GM18505 (cell line): ENCODE measurements at regions not wholly inside any gene's neighbourhood (a gene's known extent, or its start where the extent isn't known, plus 50 kb on each side); places are given as distances from the start of the nearest gene placed in this dataset.

Experiments used
- ATAC-seq: cut with Tn5 transposase; IDR thresholded peaks from one replicate; pipeline ENCODE4 v1.9.1; 2021; ENCODE audit not compliant: unreplicated experiment
- POLR2A ChIP-seq: IDR thresholded peaks from 4 replicates; pipeline ENCODE4 v1.6.1; 2011; ENCODE audit warnings: borderline replicate concordance; ENCODE audit not compliant: insufficient read depth, insufficient read length; ENCODE audit errors: extremely low read depth

DNA sequence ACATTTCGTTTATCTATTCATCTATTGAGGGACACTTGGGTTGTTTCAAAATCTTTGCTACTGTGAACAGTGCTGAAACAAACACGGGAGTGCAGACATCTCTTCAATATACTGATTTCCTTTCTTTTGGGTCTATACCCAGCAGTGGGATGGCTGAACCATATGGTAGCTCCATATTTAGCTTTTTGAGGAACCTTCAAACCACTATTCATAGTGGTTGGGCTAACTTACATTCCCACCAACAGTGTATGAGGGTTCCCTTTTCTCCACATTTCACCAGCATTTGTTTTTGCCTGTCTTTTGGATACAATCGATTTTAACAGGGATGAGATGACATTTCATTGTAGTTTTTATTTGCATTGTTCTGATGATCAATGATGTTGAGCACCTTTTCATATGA, 798.2 kb downstream of the UQCRFS1 start:
- ATAC-seq, result no peak
- TF ChIP-seq POLR2A, result no peak

DNA sequence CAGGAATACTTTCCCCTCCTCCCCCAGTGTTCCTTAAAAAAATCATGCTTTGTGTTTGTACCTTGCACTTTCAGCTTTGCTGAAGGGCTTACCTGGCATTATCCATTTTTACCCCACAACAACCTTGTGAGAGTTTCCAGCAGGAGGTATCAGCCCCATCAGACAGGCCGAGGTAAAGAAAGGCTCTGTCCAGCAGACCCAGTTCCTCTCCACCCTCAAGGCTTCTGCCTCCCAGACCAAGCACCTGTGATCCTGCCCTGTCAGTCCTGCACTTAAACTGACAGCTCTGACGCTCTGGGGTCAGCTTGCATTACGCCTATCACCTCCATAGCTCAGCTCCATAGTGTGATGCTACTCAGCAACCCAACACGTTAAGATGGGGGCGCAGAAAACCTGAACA, 803.1 kb downstream of the UQCRFS1 start:
- no peak for ATAC-seq
- TF ChIP-seq POLR2A, result no peak

DNA sequence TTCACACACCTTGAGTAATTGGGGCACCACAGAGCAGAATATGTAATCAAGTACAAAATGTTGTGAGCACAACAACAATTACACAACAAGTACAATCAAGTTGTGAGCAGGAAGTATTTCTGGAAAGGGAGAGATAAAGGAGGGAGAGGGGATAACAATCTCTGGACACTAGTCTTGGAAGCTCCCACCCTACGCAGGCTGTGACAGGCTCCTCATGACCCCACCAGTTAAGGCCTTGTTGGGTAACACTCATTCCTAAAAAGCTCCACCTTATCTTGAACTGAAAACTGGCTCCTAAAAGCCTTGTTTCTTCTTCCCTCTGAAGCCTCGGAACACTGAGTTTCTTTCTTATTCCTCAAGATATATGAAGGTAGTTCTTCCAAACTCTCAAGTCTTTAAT, 806.0 kb downstream of the UQCRFS1 start:
- no peak for TF ChIP-seq POLR2A
- no peak for ATAC-seq

DNA sequence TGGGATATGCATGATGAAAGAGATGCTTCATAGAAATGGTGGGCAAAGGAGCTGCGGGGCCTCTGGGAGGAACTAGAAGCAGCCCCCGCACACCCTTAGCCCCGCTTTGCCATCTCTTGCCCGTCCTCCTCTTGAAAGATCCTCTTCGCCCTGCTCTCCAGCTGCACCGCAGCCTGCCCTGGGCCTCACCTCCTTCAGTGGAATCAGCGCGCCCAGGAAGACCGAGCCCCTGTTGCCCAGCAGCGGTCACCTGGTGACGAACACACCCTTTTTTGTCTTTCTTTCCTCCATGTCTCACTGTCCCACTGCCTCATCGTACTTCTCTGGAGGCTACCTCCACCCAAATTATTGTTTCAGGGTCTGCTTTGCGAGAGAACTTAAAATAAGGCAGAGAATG, 807.6 kb downstream of the UQCRFS1 start:
- no peak for ATAC-seq
- TF ChIP-seq POLR2A, result no peak

DNA sequence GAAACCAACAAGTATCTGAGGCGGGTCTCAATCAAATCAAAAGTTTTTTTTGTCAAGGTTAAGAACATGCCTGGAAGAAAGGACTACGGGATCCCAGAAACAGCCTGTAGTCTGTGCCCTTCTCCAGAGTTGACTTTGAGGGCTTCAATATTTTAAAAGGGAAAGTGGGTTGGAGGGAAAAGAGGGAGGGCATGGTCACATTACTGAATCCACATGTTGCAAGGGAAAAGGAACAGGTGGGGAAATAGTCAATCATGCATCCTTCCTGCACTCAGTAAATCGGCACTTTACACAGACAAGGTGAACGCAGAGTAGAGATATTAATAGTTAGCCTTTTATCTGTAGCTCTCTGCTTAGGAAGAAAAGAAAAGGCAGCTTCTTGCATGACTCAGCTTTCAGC, 808.5 kb downstream of the UQCRFS1 start:
- TF ChIP-seq POLR2A, result no peak
- no peak for ATAC-seq

DNA sequence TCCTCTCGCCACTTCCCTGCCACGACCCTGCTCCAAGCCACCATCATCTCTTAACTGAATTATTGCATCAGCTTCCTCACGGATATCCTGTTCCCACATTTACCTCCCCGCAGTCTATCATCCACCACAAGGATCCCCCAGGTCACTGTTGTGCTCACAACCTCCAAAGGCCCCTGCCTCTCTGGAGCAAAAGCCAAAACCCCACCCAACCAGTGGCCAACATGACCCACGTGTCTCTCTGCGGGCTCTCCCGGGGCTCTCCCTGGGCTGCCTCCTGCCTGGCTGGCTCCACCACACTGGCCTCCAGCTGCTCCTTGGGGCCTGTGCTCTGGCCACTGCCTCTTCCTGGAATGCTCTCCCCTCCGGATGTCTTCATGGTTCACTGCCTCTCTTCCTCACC, 809.3 kb downstream of the UQCRFS1 start:
- TF ChIP-seq POLR2A, result no peak
- no peak for ATAC-seq

DNA sequence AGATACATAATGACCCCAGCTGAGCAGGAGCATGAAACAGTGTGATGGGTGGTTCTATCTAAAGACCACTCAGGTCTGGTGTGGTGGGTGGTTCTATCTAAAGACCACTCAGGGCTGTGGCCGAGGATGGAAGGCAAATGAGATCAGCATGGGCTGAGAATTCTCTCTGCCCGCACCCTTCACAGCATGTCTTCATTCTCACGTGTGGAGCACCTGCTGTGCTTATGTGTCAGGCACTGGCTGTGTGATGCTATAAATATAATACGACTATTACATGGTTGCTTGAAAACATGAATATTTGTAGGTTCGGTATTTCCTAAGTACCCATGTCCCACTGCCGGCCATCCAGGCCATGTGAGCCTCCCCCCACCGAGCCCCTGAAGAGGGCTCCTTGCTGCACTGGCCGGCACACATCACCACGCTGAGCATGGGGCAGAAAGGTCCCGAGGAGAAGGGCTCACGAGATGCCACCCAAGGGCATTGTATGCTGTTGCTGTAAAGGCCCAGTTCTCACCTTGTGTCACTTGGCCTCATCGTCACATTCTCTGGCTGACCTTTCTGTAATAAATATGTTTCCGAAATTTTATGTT, 810.2 kb downstream of the UQCRFS1 start:
- TF ChIP-seq POLR2A, result no peak
- ATAC-seq, result no peak

DNA sequence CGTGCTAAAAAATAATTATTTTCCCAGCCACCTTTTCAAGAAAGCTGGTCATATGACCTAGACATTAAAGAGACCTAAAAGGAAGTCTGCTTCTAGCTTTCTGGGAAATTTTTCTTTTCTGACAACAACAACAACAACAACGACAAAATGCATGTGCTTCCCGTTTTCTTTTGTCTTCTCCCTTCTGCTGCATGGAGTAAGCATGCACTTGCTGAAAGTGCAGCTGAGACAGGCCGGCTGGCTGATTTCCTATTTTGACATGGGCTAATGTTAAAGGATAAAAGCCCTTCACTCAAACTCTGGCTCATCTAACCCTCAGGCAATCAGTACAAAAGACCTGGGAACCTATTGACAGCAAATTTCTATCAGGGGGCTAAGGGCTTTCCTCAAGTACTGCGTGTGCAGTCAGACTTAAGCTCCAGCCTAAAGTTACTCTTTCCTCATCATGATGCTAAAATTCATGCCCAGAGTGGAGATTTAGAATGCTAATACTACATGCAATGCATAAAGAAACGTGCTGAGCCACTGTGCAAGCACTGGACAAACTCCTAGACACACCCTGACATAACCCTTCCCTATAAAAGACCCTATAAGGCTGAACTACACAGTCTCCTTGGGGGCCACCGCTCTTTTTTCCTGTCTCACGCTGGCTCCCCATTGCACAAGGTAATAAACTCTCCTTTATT, 811.1 kb downstream of the UQCRFS1 start:
- no peak for ATAC-seq
- TF ChIP-seq POLR2A, result no peak

DNA sequence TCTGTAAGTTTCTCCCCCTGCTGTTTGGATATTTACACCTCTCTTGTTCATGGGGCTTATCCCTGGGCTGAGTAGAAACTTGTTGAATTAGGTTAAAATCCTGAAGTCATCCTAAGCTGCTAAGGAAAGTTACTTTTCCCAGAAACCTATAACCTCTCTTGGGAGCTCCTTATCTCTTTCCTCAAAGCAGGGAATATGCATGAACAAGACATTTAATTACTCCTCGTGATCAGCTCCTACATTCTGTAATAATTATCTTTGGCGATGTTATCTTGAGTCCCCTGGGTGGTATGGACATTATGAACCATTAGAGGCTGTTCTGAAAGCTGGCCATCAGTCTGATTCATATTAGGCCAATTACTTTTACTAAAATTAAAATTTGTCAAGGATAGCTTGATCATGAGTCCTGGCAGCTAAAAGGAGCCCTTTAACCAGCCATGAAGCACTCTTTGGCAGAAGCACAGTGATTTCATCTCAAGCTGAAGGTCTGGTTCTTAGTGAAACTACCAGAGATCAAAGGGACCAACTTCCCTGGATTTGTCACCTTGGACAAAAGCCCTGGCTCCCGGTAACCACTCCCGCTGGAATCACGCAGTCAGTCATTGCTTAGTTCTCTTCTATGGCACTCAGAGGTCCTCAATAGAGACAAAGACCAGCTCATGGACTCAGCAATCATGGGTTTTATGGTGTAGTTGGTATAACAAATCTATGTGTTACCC, 811.8 kb downstream of the UQCRFS1 start:
- no peak for TF ChIP-seq POLR2A
- no peak for ATAC-seq

DNA sequence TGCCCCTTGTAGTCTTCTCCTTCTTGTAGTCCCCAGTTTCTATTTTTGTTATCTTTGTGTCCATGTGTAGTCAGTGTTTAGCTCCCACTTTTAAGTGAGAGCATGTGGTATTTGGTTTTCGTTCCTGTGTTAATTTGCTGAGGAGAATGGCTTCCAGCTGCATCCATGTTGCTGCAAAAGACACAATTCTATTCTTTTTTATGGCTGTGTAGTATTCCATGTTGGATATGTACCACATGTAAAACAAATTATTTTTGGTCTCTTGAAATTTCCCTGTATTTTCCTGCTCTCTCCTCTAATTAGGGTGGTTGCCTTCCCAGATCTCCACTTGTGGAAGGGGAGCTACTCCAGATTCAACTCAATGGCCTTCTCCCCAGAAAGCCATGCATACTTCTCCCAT, 813.8 kb downstream of the UQCRFS1 start:
- no peak for TF ChIP-seq POLR2A
- ATAC-seq, result no peak

DNA sequence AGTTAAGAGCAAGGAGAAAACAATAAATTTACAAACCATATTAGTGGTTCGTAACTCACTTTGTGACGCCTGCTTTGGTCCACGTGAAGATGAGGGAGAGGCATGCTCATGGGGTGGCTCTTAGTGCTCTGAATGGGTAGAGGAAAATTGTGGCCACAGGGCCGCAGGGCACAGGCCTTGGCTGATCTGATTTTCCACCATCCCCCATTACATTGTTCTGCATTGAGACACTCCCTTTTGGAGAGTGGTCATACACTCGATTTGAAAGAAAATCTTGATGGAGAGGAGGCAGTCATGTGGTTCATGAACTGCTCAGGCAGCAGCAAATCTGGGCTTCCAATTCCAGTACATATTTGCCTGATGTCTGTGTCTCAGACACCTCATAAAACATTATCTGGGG, 815.2 kb downstream of the UQCRFS1 start:
- no peak for ATAC-seq
- no peak for TF ChIP-seq POLR2A

DNA sequence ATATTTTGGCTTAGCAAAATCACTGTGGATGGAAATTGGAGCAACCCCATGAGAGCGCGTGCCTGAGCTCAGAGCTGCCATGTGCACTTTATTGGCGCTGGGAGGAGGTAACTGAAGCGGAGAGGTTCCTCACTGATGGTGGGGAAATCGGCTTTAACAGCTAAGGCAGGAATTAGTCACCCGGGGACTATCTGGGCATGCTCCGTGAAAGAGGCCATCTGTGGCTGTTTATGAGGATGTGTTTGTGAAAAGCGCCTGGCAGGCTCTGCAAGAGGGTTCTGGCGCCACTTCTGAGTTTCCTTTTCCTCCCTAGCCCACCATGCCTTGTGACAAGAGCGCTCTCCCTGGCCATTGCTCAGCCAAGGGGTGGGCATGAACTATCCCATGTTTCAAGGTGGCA, 815.6 kb downstream of the UQCRFS1 start:
- no peak for ATAC-seq

DNA sequence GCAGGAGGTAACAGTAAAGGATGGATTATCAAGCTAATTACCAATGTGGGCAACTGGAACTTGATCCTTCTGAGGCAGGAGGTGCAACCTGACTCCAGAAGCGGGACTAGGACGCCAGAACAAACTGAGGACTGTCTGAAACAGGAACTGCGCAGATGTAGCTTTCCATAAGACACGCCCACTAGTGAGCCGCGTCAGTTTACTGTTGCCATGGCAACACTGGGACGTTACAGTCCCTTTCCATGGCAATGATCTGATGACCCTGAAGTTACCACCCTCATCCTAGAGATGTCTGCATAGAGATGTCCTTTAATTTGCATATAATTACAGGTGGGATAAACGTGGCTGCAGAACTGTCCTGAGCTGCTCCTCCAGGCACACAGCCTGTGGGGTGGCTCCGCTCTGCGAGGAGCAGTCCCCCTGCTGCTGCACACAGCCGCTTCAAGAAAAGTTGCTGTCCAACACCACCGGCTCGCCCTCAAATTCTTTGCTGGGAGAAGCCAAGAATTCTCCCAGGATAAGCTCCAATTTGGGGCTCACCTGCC, 816.6 kb downstream of the UQCRFS1 start:
- ATAC-seq, result no peak
- TF ChIP-seq POLR2A, result no peak

More for the DNA sequence above, 815.6 kb downstream of the UQCRFS1 start:
- no peak for TF ChIP-seq POLR2A

DNA sequence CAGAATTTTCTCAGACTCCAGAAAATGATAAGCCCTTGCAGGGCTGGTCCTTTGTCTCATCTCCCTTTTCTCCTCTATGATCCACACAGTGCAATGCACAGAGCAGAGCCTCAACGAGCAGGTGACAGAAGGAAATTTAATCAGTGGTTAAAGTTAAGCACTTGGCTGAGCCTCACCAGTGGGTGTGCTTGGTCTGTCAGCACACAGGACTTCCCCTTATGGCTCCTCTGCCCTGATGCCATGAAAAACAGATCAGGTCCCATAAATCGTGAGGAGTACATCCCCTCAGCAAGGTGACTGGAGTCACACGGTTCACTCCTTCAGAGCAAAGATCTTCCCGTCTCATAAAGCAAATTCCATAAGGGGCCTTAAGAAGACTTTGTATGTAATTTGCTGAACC, 818.2 kb downstream of the UQCRFS1 start:
- TF ChIP-seq POLR2A, result no peak
- no peak for ATAC-seq
